RWPE2 (cell line): ENCODE measurements at regions not wholly inside any gene's neighbourhood (a gene's known extent, or its start where the extent isn't known, plus 50 kb on each side); places are given as distances from the start of the nearest gene placed in this dataset.

ENCODE experiments used
- ATAC-seq: fragments of 200-7000 bp; cut with Tn5 transposase; 3 replicates; pipeline ENCODE4 v1.9.1; 2021; ENCODE audit warnings: low read depth
- DNase-seq: peaks from one replicate; pipeline ENCODE4 v3.0.0-alpha.2; 2020; ENCODE audit warnings: low spot score
- H3K27ac ChIP-seq: fragments of 450-650 bp; 2 replicates; pipeline ENCODE4 v1.5.1; 2017; ENCODE audit warnings: mild to moderate bottlenecking; ENCODE audit not compliant: poor library complexity, severe bottlenecking
- H3K27me3 ChIP-seq: fragments of 250-450 bp; sonication (Bioruptor Pico); 2 replicates; pipeline ENCODE4 v1.5.1; 2021; ENCODE audit warnings: mild to moderate bottlenecking, moderate library complexity; ENCODE audit not compliant: insufficient read depth, poor library complexity, severe bottlenecking
- H3K36me3 ChIP-seq: fragments of 250-450 bp; sonication (Bioruptor Pico); 2 replicates; pipeline ENCODE4 v1.5.1; 2020; ENCODE audit warnings: low read depth, mild to moderate bottlenecking, moderate library complexity
- H3K4me1 ChIP-seq: fragments of 250-450 bp; sonication (Bioruptor Pico); 2 replicates; pipeline ENCODE4 v1.5.1; 2021; ENCODE audit warnings: mild to moderate bottlenecking, moderate library complexity; ENCODE audit not compliant: insufficient read depth, poor library complexity, severe bottlenecking
- H3K4me3 ChIP-seq: fragments of 250-450 bp; sonication (Bioruptor Pico); 2 replicates; pipeline ENCODE4 v1.5.1; 2021; ENCODE audit warnings: mild to moderate bottlenecking, moderate library complexity; ENCODE audit not compliant: severe bottlenecking
- H3K9me3 ChIP-seq: fragments of 250-450 bp; sonication (Bioruptor Pico); 2 replicates; pipeline ENCODE4 v1.5.1; 2021; ENCODE audit warnings: mild to moderate bottlenecking, moderate library complexity; ENCODE audit not compliant: severe bottlenecking
- TF ChIP-seq, protein P1 (sequence below): fragments of 450-650 bp; IDR thresholded peaks from one replicate; pipeline ENCODE4 v1.5.1; 2017; ENCODE audit warnings: mild to moderate bottlenecking, moderate library complexity; ENCODE audit not compliant: poor library complexity, severe bottlenecking

- DNase-seq: no peak
- H3K4me3 ChIP-seq: no peak overlapping the region
- H3K9me3 ChIP-seq: no peaks in the 10 kb centered on the region
- H3K36me3 ChIP-seq: no peaks in the 10 kb centered on the region; the same call in 1 of the 2 replicates
- ATAC-seq: no peak
- no peaks in the 10 kb centered on the region for H3K27me3 ChIP-seq
- peaks cover 2% of the 10 kb centered on the region for H3K4me1 ChIP-seq
- no peak overlapping the region for H3K27ac ChIP-seq
- TF ChIP-seq, protein P1, sequence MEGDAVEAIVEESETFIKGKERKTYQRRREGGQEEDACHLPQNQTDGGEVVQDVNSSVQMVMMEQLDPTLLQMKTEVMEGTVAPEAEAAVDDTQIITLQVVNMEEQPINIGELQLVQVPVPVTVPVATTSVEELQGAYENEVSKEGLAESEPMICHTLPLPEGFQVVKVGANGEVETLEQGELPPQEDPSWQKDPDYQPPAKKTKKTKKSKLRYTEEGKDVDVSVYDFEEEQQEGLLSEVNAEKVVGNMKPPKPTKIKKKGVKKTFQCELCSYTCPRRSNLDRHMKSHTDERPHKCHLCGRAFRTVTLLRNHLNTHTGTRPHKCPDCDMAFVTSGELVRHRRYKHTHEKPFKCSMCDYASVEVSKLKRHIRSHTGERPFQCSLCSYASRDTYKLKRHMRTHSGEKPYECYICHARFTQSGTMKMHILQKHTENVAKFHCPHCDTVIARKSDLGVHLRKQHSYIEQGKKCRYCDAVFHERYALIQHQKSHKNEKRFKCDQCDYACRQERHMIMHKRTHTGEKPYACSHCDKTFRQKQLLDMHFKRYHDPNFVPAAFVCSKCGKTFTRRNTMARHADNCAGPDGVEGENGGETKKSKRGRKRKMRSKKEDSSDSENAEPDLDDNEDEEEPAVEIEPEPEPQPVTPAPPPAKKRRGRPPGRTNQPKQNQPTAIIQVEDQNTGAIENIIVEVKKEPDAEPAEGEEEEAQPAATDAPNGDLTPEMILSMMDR: no peak
Observed at GRCh38 chr2:226057365-226057764, 657.9 kb downstream of the NYAP2 start.

DNA sequence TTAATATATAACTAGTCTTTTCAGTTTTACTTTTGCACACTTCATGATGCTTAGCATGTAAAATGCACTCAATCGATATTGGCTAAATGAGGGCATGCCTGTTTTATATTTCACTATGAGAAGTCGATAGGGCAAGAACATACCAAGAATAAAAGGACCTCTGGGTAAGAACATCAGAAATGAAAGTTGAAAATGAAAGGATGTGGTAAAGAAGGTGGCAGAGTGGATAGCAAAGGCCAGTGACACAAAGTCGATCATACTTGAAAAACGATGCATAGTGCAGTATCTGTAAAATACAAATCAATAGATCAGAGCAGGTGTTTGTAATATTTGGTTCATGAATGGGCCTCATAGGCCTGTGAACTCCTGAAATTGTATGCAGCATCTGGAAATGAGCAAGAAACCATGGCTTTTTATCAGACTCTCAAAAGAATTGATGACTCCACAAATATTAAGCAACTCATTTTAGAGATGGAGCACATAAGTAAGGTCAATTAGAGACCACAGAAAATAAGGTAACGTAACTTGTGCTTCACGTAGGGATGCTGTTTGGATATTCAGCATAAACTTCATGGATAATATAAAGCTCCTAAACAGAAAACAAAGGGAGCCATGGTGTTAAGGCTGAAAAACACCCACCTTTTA, 653.4 kb downstream of the NYAP2 start:
- DNase-seq (no peak), ATAC-seq (no peak)
- TF ChIP-seq, protein P1: no peak
- Histone ChIP-seq H3K4me1 (peaks cover 20% of the 10 kb centered on the region), H3K27me3 (no peaks in the 10 kb centered on the region), H3K4me3 (no peak overlapping the region), H3K9me3 (no peaks in the 10 kb centered on the region), H3K27ac (no peak overlapping the region), H3K36me3 (no peaks in the 10 kb centered on the region)

DNA sequence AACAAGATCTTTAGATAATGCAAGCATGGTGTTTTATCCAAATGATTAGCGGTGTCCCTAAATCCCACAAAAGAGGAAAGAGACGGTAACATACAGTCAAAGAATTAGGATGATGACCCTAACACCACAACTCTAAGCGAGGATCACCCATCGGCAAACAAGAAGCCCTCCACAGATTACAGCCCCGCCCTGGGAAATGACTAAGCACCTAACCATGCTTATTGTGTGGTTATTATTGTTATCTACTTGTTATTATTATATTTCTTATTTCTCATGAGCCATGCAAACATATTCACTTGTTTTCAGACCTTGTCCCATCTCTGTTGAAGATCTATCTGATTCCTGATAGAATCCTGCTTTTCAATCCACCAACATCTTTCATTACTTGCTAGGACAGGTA, 651.3 kb downstream of the NYAP2 start:
- no peaks in the 10 kb centered on the region for H3K36me3 ChIP-seq
- peaks cover 20% of the 10 kb centered on the region for H3K4me1 ChIP-seq
- H3K9me3 ChIP-seq: no peaks in the 10 kb centered on the region
- no peak for DNase-seq
- TF ChIP-seq, protein P1: no peak
- no peak overlapping the region for H3K4me3 ChIP-seq
- no peaks in the 10 kb centered on the region for H3K27me3 ChIP-seq
- ATAC-seq: no peak
- H3K27ac ChIP-seq: no peak overlapping the region

GRCh38 chr2:226048611-226049010, 649.1 kb downstream of the NYAP2 start:
- no peak for DNase-seq
- Histone ChIP-seq H3K27ac (peak overlapping the region; percentile 32), H3K36me3 (no peaks in the 10 kb centered on the region), H3K27me3 (no peaks in the 10 kb centered on the region), H3K4me3 (no peak overlapping the region), H3K9me3 (no peaks in the 10 kb centered on the region), H3K4me1 (peaks cover 18% of the 10 kb centered on the region)
- TF ChIP-seq, protein P1: no peak
- ATAC-seq: peak; percentile 98

DNA sequence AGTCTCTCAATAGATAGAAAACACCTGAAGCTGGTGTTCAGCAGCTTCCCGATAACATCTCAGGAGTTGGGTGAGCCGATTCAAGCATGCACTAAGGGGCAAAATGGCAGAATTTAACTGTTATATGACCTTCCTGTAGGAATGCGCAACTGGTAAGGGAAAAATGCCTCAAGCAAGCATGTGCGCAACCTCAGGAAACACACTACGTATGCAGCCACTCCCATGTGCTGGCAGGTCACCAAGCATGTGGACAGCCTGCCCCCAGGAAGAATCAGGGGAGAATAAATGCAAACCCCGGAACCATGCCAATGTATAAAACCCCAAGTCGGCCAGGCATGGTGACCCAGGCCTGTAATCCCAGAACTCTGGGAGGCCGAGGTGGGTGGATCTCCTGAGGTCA, 645.6 kb downstream of the NYAP2 start:
- Histone ChIP-seq H3K27me3 (no peaks in the 10 kb centered on the region), H3K4me3 (no peak overlapping the region), H3K9me3 (no peaks in the 10 kb centered on the region), H3K36me3 (no peaks in the 10 kb centered on the region), H3K4me1 (peaks cover 12% of the 10 kb centered on the region), H3K27ac (no peak overlapping the region)
- ATAC-seq (no peak), DNase-seq (no peak)
- TF ChIP-seq, protein P1: no peak
